Calu3 (cell line): ENCODE measurements at regions not wholly inside any gene's neighbourhood (a gene's known extent, or its start where the extent isn't known, plus 50 kb on each side); places are given as distances from the start of the nearest gene placed in this dataset.

ENCODE experiments used
- BruUV-seq: library from RNA; stranded (reverse); fragments of 400-500 nt; replicated peaks from 2 replicates; lab custom pipeline; 2021; lab: Mats Ljungman, UMichigan
- CTCF ChIA-PET: fragments of 300-600 bp; sonication (Branson Sonifier 250); formaldehyde crosslinking; loops from one replicate; lab custom pipeline; 2022; ENCODE audit warnings: antibody characterized with exemption; lab: Charles Lee
- DNase-seq: peaks from one replicate; pipeline ENCODE4 v3.0.0; 2022
- H3K27ac Mint-ChIP-seq: one replicate; pipeline ENCODE4 v1.8.0; 2022; ENCODE audit warnings: mixed read lengths; ENCODE audit not compliant: unreplicated experiment
- H3K27me3 Mint-ChIP-seq: one replicate; pipeline ENCODE4 v1.8.0; 2022; ENCODE audit warnings: mixed read lengths; ENCODE audit not compliant: unreplicated experiment
- H3K36me3 Mint-ChIP-seq: one replicate; pipeline ENCODE4 v1.8.0; 2022; ENCODE audit warnings: mild to moderate bottlenecking, moderate library complexity, mixed read lengths; ENCODE audit not compliant: insufficient read depth, unreplicated experiment
- H3K4me1 Mint-ChIP-seq: one replicate; pipeline ENCODE4 v1.8.0; 2022; ENCODE audit warnings: mild to moderate bottlenecking, low read depth, mixed read lengths; ENCODE audit not compliant: unreplicated experiment
- H3K4me3 Mint-ChIP-seq: one replicate; pipeline ENCODE4 v1.8.0; 2022; ENCODE audit warnings: mild to moderate bottlenecking, low read depth, moderate library complexity, mixed read lengths; ENCODE audit not compliant: unreplicated experiment
- H3K9me3 Mint-ChIP-seq: one replicate; pipeline ENCODE4 v1.8.0; 2022; ENCODE audit warnings: low read depth, mixed read lengths; ENCODE audit not compliant: unreplicated experiment
- CTCF ChIP-seq: fragments of 200-600 bp; IDR thresholded peaks from one replicate; pipeline ENCODE4 v1.8.0; 2022; ENCODE audit warnings: antibody characterized with exemption; ENCODE audit not compliant: unreplicated experiment
- intact Hi-C: fragments of 100-400 bp; cut with micrococcal nuclease; formaldehyde crosslinking; loops from one replicate; pipeline ENCODE4 v1.10.0; 2022; ENCODE audit not compliant: unreplicated experiment

GRCh38 chr5:115392611-115393010 lies 96.2 kb upstream of the CCDC112 start:
- intact Hi-C loops, result no loop called here
- Mint-ChIP-seq H3K27me3 (no peaks in the 10 kb centered on the region), H3K27ac (no peak overlapping the region), H3K4me1 (peaks cover 27% of the 10 kb centered on the region), H3K9me3 (no peaks in the 10 kb centered on the region), H3K36me3 (no peaks in the 10 kb centered on the region), H3K4me3 (no peak overlapping the region)
- DNase-seq, result no peak
- TF ChIP-seq CTCF, result no peak
- BruUV-seq, result no TSS peak
- CTCF ChIA-PET, result interaction anchor here (1.4 kb wide), 1 partner anchor 16 kb away, joined by 4 read pairs; no protein-coding TSS in a partner anchor

- no TSS peak for BruUV-seq
- H3K4me3 Mint-ChIP-seq, result no peak overlapping the region
- no peaks in the 10 kb centered on the region for H3K9me3 Mint-ChIP-seq
- peaks cover 35% of the 10 kb centered on the region for H3K4me1 Mint-ChIP-seq
- no peak overlapping the region for H3K27ac Mint-ChIP-seq
- CTCF ChIA-PET, result no interaction called here
- no peak for TF ChIP-seq CTCF
- intact Hi-C loops, result no loop called here
- H3K36me3 Mint-ChIP-seq, result no peaks in the 10 kb centered on the region
- H3K27me3 Mint-ChIP-seq, result no peaks in the 10 kb centered on the region
- DNase-seq, result no peak
Measured at GRCh38 chr5:115391780-115392179, 95.3 kb upstream of the CCDC112 start.

GRCh38 chr5:115389799-115390382 lies 93.4 kb upstream of the CCDC112 start:
- H3K27ac Mint-ChIP-seq, result no peak overlapping the region
- H3K4me1 Mint-ChIP-seq, result peaks cover 30% of the 10 kb centered on the region
- TF ChIP-seq CTCF, result peak; percentile 9
- no peaks in the 10 kb centered on the region for H3K27me3 Mint-ChIP-seq
- DNase-seq, result no peak
- H3K36me3 Mint-ChIP-seq, result no peaks in the 10 kb centered on the region
- no peak overlapping the region for H3K4me3 Mint-ChIP-seq
- BruUV-seq, result no TSS peak
- intact Hi-C loops, result no loop called here
- CTCF ChIA-PET, result interaction anchor here (1.1 kb wide), 1 partner anchor 10 kb away, joined by 3 read pairs; no protein-coding TSS in a partner anchor
- H3K9me3 Mint-ChIP-seq, result no peaks in the 10 kb centered on the region

GRCh38 chr5:115389034-115389798 lies 92.8 kb upstream of the CCDC112 start:
- no peak overlapping the region for H3K4me3 Mint-ChIP-seq
- no peak overlapping the region for H3K27ac Mint-ChIP-seq
- DNase-seq, result no peak
- H3K4me1 Mint-ChIP-seq, result peaks cover 27% of the 10 kb centered on the region
- no peak for TF ChIP-seq CTCF
- no peaks in the 10 kb centered on the region for H3K27me3 Mint-ChIP-seq
- CTCF ChIA-PET, result no interaction called here
- BruUV-seq, result no TSS peak
- H3K9me3 Mint-ChIP-seq, result no peaks in the 10 kb centered on the region
- no peaks in the 10 kb centered on the region for H3K36me3 Mint-ChIP-seq
- intact Hi-C loops, result no loop called here
